Neural cell (in vitro differentiated cells): ENCODE measurements at regions not wholly inside any gene's neighbourhood (a gene's known extent, or its start where the extent isn't known, plus 50 kb on each side); places are given as distances from the start of the nearest gene placed in this dataset.

Experiments
- H2AFZ ChIP-seq: fragments of 200-600, 300-800 bp; sonication (generic), shearing (Covaris generic); 2 replicates; pipeline ENCODE4 v1.6.0; 2014; ENCODE audit warnings: low read depth, mild to moderate bottlenecking, antibody characterized with exemption, low read length, moderate library complexity
- H3F3A ChIP-seq: fragments of 200-600 bp; shearing (Covaris generic); 2 replicates; pipeline ENCODE4 v1.6.1; 2016; ENCODE audit warnings: mild to moderate bottlenecking, moderate library complexity, mixed read lengths, antibody characterized with exemption, low read length; ENCODE audit not compliant: insufficient read depth, poor library complexity, severe bottlenecking
- H3K27ac ChIP-seq: fragments of 200-600, 300-800 bp; sonication (generic), shearing (Covaris generic); 2 replicates; pipeline ENCODE4 v1.5.1; 2014; ENCODE audit warnings: mild to moderate bottlenecking, low read length, moderate library complexity
- H3K27me3 ChIP-seq: fragments of 300-800, 200-600 bp; sonication (generic), shearing (Covaris generic); 2 replicates; pipeline ENCODE4 v1.6.0; 2014; ENCODE audit warnings: mild to moderate bottlenecking, low read depth, low read length, moderate library complexity; ENCODE audit not compliant: insufficient read depth
- H3K36me3 ChIP-seq: fragments of 300-800, 200-600 bp; sonication (generic), shearing (Covaris generic); 2 replicates; pipeline ENCODE4 v1.5.1; 2014; ENCODE audit warnings: mild to moderate bottlenecking, antibody characterized with exemption, low read length, moderate library complexity; ENCODE audit not compliant: insufficient read depth
- H3K4me2 ChIP-seq: fragments of 300-800, 200-600 bp; sonication (generic), shearing (Covaris generic); 2 replicates; pipeline ENCODE4 v1.6.0; 2014; ENCODE audit warnings: mild to moderate bottlenecking, low read length
- H3K4me3 ChIP-seq: fragments of 300-800, 200-600 bp; sonication (generic), shearing (Covaris generic); 2 replicates; pipeline ENCODE4 v1.5.1; 2014; ENCODE audit warnings: mild to moderate bottlenecking, low read length, moderate library complexity
- H3K79me2 ChIP-seq: fragments of 200-600 bp; shearing (Covaris generic); replicated peaks from 2 replicates; pipeline ENCODE4 v1.6.0; 2014; ENCODE audit warnings: mild to moderate bottlenecking, low read length, moderate library complexity; ENCODE audit not compliant: insufficient read depth
- H3K9ac ChIP-seq: fragments of 300-800, 200-600 bp; sonication (generic), shearing (Covaris generic); 2 replicates; pipeline ENCODE4 v1.6.1; 2016; ENCODE audit warnings: mild to moderate bottlenecking, low read length, mixed read lengths
- H3K9me2 ChIP-seq: fragments of 200-600 bp; shearing (Covaris generic); 2 replicates; pipeline ENCODE4 v1.6.1; 2016; ENCODE audit warnings: mild to moderate bottlenecking, low read length, mixed read lengths; ENCODE audit not compliant: insufficient read depth
- H3K9me3 ChIP-seq: fragments of 200-600, 300-800 bp; sonication (generic), shearing (Covaris generic); 2 replicates; pipeline ENCODE4 v1.6.1; 2016; ENCODE audit warnings: mild to moderate bottlenecking, mixed run types, low read length, moderate library complexity, mixed read lengths
- H4K20me1 ChIP-seq: fragments of 200-600 bp; shearing (Covaris generic); 2 replicates; pipeline ENCODE4 v1.6.1; 2016; ENCODE audit warnings: mild to moderate bottlenecking, mixed run types; ENCODE audit not compliant: insufficient read depth
- CTCF ChIP-seq: fragments of 450-650 bp; IDR thresholded peaks from 2 replicates; pipeline ENCODE4 v1.5.1; 2014; ENCODE audit warnings: antibody characterized with exemption, mild to moderate bottlenecking, moderate library complexity; ENCODE audit not compliant: poor library complexity, severe bottlenecking
- EP300 ChIP-seq: fragments of 450-650 bp; conservative IDR thresholded peaks from 2 replicates; pipeline ENCODE4 v1.6.1; 2014; ENCODE audit warnings: antibody characterized with exemption, mild to moderate bottlenecking, moderate library complexity; ENCODE audit not compliant: poor library complexity, severe bottlenecking
- EZH2 ChIP-seq: fragments of 200-600, 300-800 bp; shearing (Covaris generic), sonication (generic); IDR thresholded peaks from 2 replicates; pipeline ENCODE4 v1.6.1; 2014; ENCODE audit warnings: antibody characterized with exemption, low read length, borderline replicate concordance, mild to moderate bottlenecking; ENCODE audit not compliant: insufficient read depth, poor library complexity, severe bottlenecking
- MXI1 ChIP-seq: fragments of 450-650 bp; conservative IDR thresholded peaks from 2 replicates; pipeline ENCODE4 v1.6.1; 2014; ENCODE audit warnings: antibody characterized with exemption, mild to moderate bottlenecking; ENCODE audit not compliant: poor library complexity, severe bottlenecking
- POLR2AphosphoS5 ChIP-seq: IDR thresholded peaks from 2 replicates; pipeline ENCODE4 v1.6.1; 2012
- RAD21 ChIP-seq: fragments of 450-650 bp; conservative IDR thresholded peaks from 2 replicates; pipeline ENCODE4 v1.6.1; 2014; ENCODE audit warnings: antibody characterized with exemption, mild to moderate bottlenecking, moderate library complexity
- REST ChIP-seq: IDR thresholded peaks from 2 replicates; pipeline ENCODE4 v1.6.1; 2012; ENCODE audit warnings: borderline replicate concordance
- SMC3 ChIP-seq: fragments of 450-650 bp; conservative IDR thresholded peaks from 2 replicates; pipeline ENCODE4 v1.6.1; 2014; ENCODE audit warnings: antibody characterized with exemption, mild to moderate bottlenecking, moderate library complexity; ENCODE audit not compliant: poor library complexity
- TAF1 ChIP-seq: IDR thresholded peaks from 2 replicates; pipeline ENCODE4 v1.6.1; 2012; ENCODE audit warnings: low read depth

GRCh38 chr6:90442366-90442765 is 144.5 kb downstream of the MAP3K7 start:
- Histone ChIP-seq H3K27me3 (no peaks in the 10 kb centered on the region), H3F3A (no peaks in the 10 kb centered on the region), H2AFZ (no peak overlapping the region), H3K4me3 (no peak overlapping the region), H3K27ac (no peak overlapping the region), H3K4me2 (no peak overlapping the region), H3K9me2 (no peaks in the 10 kb centered on the region), H4K20me1 (no peaks in the 10 kb centered on the region), H3K9me3 (no peaks in the 10 kb centered on the region), H3K79me2 (no peaks in the 10 kb centered on the region), H3K9ac (no peak overlapping the region), H3K36me3 (no peaks in the 10 kb centered on the region)
- TF ChIP-seq SMC3 (no peak), RAD21 (no peak), MXI1 (no peak), EP300 (no peak), TAF1 (no peak), CTCF (no peak), REST (no peak), POLR2AphosphoS5 (no peak), EZH2 (no peak)

GRCh38 chr6:90440586-90441283 is 144.1 kb upstream of the BACH2 start:
- H3K27ac ChIP-seq: no peak overlapping the region
- no peaks in the 10 kb centered on the region for H3K27me3 ChIP-seq
- H2AFZ ChIP-seq: no peak overlapping the region
- no peak for TF ChIP-seq REST
- no peak for TF ChIP-seq RAD21
- TF ChIP-seq EP300: no peak
- no peak for TF ChIP-seq SMC3
- no peak for TF ChIP-seq EZH2
- no peak for TF ChIP-seq TAF1
- no peak for TF ChIP-seq POLR2AphosphoS5
- TF ChIP-seq CTCF: no peak
- no peak for TF ChIP-seq MXI1
- no peaks in the 10 kb centered on the region for H3K9me3 ChIP-seq
- H4K20me1 ChIP-seq: no peaks in the 10 kb centered on the region
- no peaks in the 10 kb centered on the region for H3K79me2 ChIP-seq
- no peak overlapping the region for H3K9ac ChIP-seq
- H3K4me2 ChIP-seq: no peak overlapping the region
- no peak overlapping the region for H3K4me3 ChIP-seq
- no peaks in the 10 kb centered on the region for H3F3A ChIP-seq
- H3K9me2 ChIP-seq: no peaks in the 10 kb centered on the region
- no peaks in the 10 kb centered on the region for H3K36me3 ChIP-seq
